H1 (cell line): ENCODE measurements at regions not wholly inside any gene's neighbourhood (a gene's known extent, or its start where the extent isn't known, plus 50 kb on each side); places are given as distances from the start of the nearest gene placed in this dataset.

Experiments
- CTCF ChIA-PET: fragments of 300-600 bp; sonication (Branson Sonifier 250); formaldehyde crosslinking; loops from one replicate; lab custom pipeline; 2021; ENCODE audit not compliant: partially characterized antibody; lab: Charles Lee
- POLR2A ChIA-PET: fragments of 300-600 bp; sonication (Branson Sonifier 250); formaldehyde crosslinking; loops from one replicate; lab custom pipeline; 2021; ENCODE audit warnings: inconsistent platforms; ENCODE audit not compliant: partially characterized antibody; lab: Charles Lee
- DNase-seq, 2 experiments: peaks; one replicate each; pipeline versions ENCODE4 v3.0.0 to v3.0.0-alpha.2; 2010 to 2022; ENCODE audit warnings: low spot score in 2 of 2, low read depth in 1 of 2, mixed read lengths in 1 of 2
- FAIRE-seq: peaks from 2 replicates; lab custom pipeline; 2011; peaks lifted over from hg19 to GRCh38; lab: Jason Lieb, UNC
- H2AFZ ChIP-seq: 2 replicates; pipeline ENCODE4 v1.8.1; 2012; ENCODE audit warnings: low read length, inconsistent platforms
- H2AK5ac ChIP-seq: 2 replicates; pipeline ENCODE4 v1.6.1; 2013; ENCODE audit warnings: low read depth, low read length
- H2BK120ac ChIP-seq: replicated peaks from 2 replicates; pipeline ENCODE3; 2013; ENCODE audit warnings: low read depth, low read length, inconsistent platforms
- H2BK12ac ChIP-seq: 2 replicates; pipeline ENCODE4 v1.6.1; 2013; ENCODE audit warnings: low read depth, low read length
- H2BK15ac ChIP-seq: 2 replicates; pipeline ENCODE4 v1.6.1; 2013; ENCODE audit warnings: low read length
- H2BK20ac ChIP-seq: 2 replicates; pipeline ENCODE4 v1.6.1; 2013; ENCODE audit warnings: low read length
- H2BK5ac ChIP-seq: 2 replicates; pipeline ENCODE4 v1.6.1; 2013; ENCODE audit warnings: low read depth, low read length
- H3K14ac ChIP-seq: 2 replicates; pipeline ENCODE4 v1.6.1; 2013; ENCODE audit warnings: inconsistent platforms; ENCODE audit not compliant: insufficient read length
- H3K18ac ChIP-seq: 2 replicates; pipeline ENCODE4 v1.6.1; 2013; ENCODE audit warnings: low read length; ENCODE audit errors: extremely low read depth
- H3K23ac ChIP-seq: 2 replicates; pipeline ENCODE4 v1.6.1; 2013; ENCODE audit warnings: inconsistent platforms; ENCODE audit not compliant: insufficient read length
- H3K23me2 ChIP-seq: 2 replicates; pipeline ENCODE4 v1.6.1; 2013; ENCODE audit warnings: low read depth, low read length
- H3K27ac ChIP-seq: 2 replicates; pipeline ENCODE4 v1.6.1; 2011; ENCODE audit warnings: low read depth, low read length, inconsistent platforms
- H3K27me3 ChIP-seq, 4 experiments: replicated peaks in 1 of 4; 1 replicate in 1 of 4; 2 replicates in 3 of 4; pipeline versions ENCODE4 v1.6.1 to v1.8.1; 2011 to 2013; ENCODE audit warnings: low read length in 3 of 4, mild to moderate bottlenecking in 3 of 4, inconsistent platforms in 2 of 4, mixed read lengths in 2 of 4, moderate library complexity in 1 of 4; ENCODE audit not compliant: control insufficient read depth in 3 of 4, insufficient read depth in 3 of 4; ENCODE audit errors: extremely low read depth in 1 of 4
- H3K36me3 ChIP-seq, 4 experiments: 2 replicates each; pipeline versions ENCODE4 v1.6.1 to v1.8.1; 2011 to 2013; ENCODE audit warnings: mild to moderate bottlenecking in 4 of 4, low read length in 3 of 4, moderate library complexity in 2 of 4, control low read depth in 1 of 4, inconsistent platforms in 1 of 4; ENCODE audit not compliant: insufficient read depth in 4 of 4, control insufficient read depth in 2 of 4
- H3K4ac ChIP-seq: replicated peaks from 2 replicates; pipeline ENCODE3; 2013; ENCODE audit warnings: low read length, low read depth, mixed read lengths, inconsistent platforms; ENCODE audit not compliant: insufficient read length
- H3K4me1 ChIP-seq, 4 experiments: replicated peaks in 1 of 4; 1 replicate in 1 of 4; 2 replicates in 3 of 4; pipeline versions ENCODE4 v1.6.1 to v1.8.1; 2011 to 2013; ENCODE audit warnings: low read length in 3 of 4, inconsistent platforms in 2 of 4, mixed read lengths in 1 of 4; ENCODE audit not compliant: insufficient read depth in 4 of 4, control insufficient read depth in 3 of 4
- H3K4me2 ChIP-seq, 2 experiments: 2 replicates each; pipeline versions ENCODE4 v1.6.1 to v1.8.1; 2011 to 2013; ENCODE audit warnings: low read depth in 2 of 2, low read length in 2 of 2, control low read depth in 1 of 2, inconsistent platforms in 1 of 2, mild to moderate bottlenecking in 1 of 2; ENCODE audit not compliant: insufficient read depth in 1 of 2
- H3K4me3 ChIP-seq, 4 experiments: fragments of 200-600, 300-600 bp in 1 of 4; sonication (generic), shearing (Covaris generic), sonication (Bioruptor Twin) in 1 of 4; 2 replicates each; pipeline versions ENCODE4 v1.5.1 to v1.8.1; 2011 to 2016; ENCODE audit warnings: low read length in 4 of 4, low read depth in 3 of 4, control low read depth in 2 of 4, inconsistent platforms in 2 of 4, mild to moderate bottlenecking in 2 of 4, mixed read lengths in 1 of 4, moderate library complexity in 1 of 4; ENCODE audit not compliant: insufficient read depth in 2 of 4; ENCODE audit errors: extremely low read depth in 1 of 4
- H3K56ac ChIP-seq: replicated peaks from 2 replicates; pipeline ENCODE3; 2013; ENCODE audit warnings: low read depth, mild to moderate bottlenecking, mixed read lengths, low read length, inconsistent platforms; ENCODE audit not compliant: insufficient read length
- H3K79me1 ChIP-seq: 2 replicates; pipeline ENCODE4 v1.6.1; 2013; ENCODE audit warnings: low read depth, low read length, control low read depth
- H3K79me2 ChIP-seq, 2 experiments: 2 replicates each; pipeline versions ENCODE4 v1.6.1 to v1.8.1; 2012 to 2013; ENCODE audit warnings: low read length in 2 of 2, mild to moderate bottlenecking in 2 of 2, inconsistent platforms in 1 of 2; ENCODE audit not compliant: insufficient read depth in 2 of 2, control insufficient read depth in 1 of 2
- H3K9ac ChIP-seq, 4 experiments: replicated peaks in 1 of 4; 1 replicate in 1 of 4; 2 replicates in 3 of 4; pipeline versions ENCODE4 v1.6.1 to v1.8.1; 2011 to 2013; ENCODE audit warnings: low read depth in 3 of 4, low read length in 3 of 4, control low read depth in 2 of 4, mild to moderate bottlenecking in 2 of 4, moderate library complexity in 2 of 4, inconsistent platforms in 1 of 4; ENCODE audit errors: extremely low read depth in 1 of 4
- H3K9me3 ChIP-seq, 2 experiments: 2 replicates each; pipeline versions ENCODE4 v1.6.1 to v1.8.1; 2012 to 2013; ENCODE audit warnings: mild to moderate bottlenecking in 2 of 2, moderate library complexity in 2 of 2, control low read depth in 1 of 2, inconsistent platforms in 1 of 2, low read depth in 1 of 2, low read length in 1 of 2, mixed read lengths in 1 of 2; ENCODE audit not compliant: insufficient read depth in 2 of 2
- H4K20me1 ChIP-seq, 2 experiments: replicated peaks in 1 of 2; 2 replicates each; pipeline versions ENCODE3 to v1.8.1; 2011 to 2013; ENCODE audit warnings: inconsistent platforms in 2 of 2, low read length in 2 of 2, mild to moderate bottlenecking in 1 of 2; ENCODE audit not compliant: insufficient read depth in 2 of 2, control insufficient read depth in 1 of 2
- H4K5ac ChIP-seq: 2 replicates; pipeline ENCODE4 v1.6.1; 2013; ENCODE audit warnings: low read length, low read depth, mixed read lengths, inconsistent platforms; ENCODE audit not compliant: insufficient read length
- H4K8ac ChIP-seq: 2 replicates; pipeline ENCODE4 v1.8.0; 2013; ENCODE audit warnings: mild to moderate bottlenecking, moderate library complexity, low read length, inconsistent platforms; ENCODE audit not compliant: insufficient read depth; ENCODE audit errors: extremely low read depth
- H4K91ac ChIP-seq: replicated peaks from 2 replicates; pipeline ENCODE3; 2013; ENCODE audit warnings: low read length, mixed read lengths, inconsistent platforms; ENCODE audit not compliant: insufficient read length
- ATF2 ChIP-seq: IDR thresholded peaks from 2 replicates; pipeline ENCODE4 v1.6.1; 2012; ENCODE audit warnings: low read length, inconsistent platforms
- HDAC6 ChIP-seq: IDR thresholded peaks from one replicate; pipeline ENCODE4 v1.7.1; 2012; ENCODE audit warnings: low read depth, mild to moderate bottlenecking, inconsistent platforms, low read length, moderate library complexity
- NANOG ChIP-seq: IDR thresholded peaks from 2 replicates; pipeline ENCODE4 v1.6.1; 2011; ENCODE audit warnings: low read length, low read depth, mild to moderate bottlenecking, inconsistent platforms; ENCODE audit not compliant: insufficient read depth, poor library complexity, severe bottlenecking
- RNF2 ChIP-seq: fragments of 200-900, 300-1000 bp; sonication (generic); IDR thresholded peaks from 2 replicates; pipeline ENCODE4 v1.7.1; 2016; ENCODE audit warnings: borderline replicate concordance, low read depth, mild to moderate bottlenecking, antibody characterized with exemption, low read length; ENCODE audit not compliant: poor library complexity, severe bottlenecking; ENCODE audit errors: missing control alignments
- SRF ChIP-seq: IDR thresholded peaks from 2 replicates; pipeline ENCODE4 v1.6.1; 2011; ENCODE audit warnings: mild to moderate bottlenecking, low read depth, low read length, moderate library complexity
- USF2 ChIP-seq: IDR thresholded peaks from 2 replicates; pipeline ENCODE4 v1.6.1; 2011; ENCODE audit warnings: low read length, improper control_type of control experiment
- ZNF274 ChIP-seq: IDR thresholded peaks from 2 replicates; pipeline ENCODE4 v1.7.0; 2012; ENCODE audit warnings: low read length, borderline replicate concordance; ENCODE audit errors: extremely low read depth
- WGBS, 2 experiments: shearing (Covaris generic) in 1 of 2; methylation state at CpG; one replicate each; pipeline versions ENCODE4 v1.1.6 to v1.1.7; 2013 to 2015; ENCODE audit warnings: low lambda C conversion rate in 2 of 2, mixed read lengths in 2 of 2, inconsistent platforms in 1 of 2, low coverage in 1 of 2, missing lambda C conversion rate in 1 of 2; ENCODE audit not compliant: insufficient replicate concordance in 2 of 2, insufficient coverage in 1 of 2, insufficient read length in 1 of 2; ENCODE audit errors: extremely low coverage in 1 of 2, missing lambda C conversion rate in 1 of 2; 5-methylcytosine and 5-hydroxymethylcytosine counted together

DNA sequence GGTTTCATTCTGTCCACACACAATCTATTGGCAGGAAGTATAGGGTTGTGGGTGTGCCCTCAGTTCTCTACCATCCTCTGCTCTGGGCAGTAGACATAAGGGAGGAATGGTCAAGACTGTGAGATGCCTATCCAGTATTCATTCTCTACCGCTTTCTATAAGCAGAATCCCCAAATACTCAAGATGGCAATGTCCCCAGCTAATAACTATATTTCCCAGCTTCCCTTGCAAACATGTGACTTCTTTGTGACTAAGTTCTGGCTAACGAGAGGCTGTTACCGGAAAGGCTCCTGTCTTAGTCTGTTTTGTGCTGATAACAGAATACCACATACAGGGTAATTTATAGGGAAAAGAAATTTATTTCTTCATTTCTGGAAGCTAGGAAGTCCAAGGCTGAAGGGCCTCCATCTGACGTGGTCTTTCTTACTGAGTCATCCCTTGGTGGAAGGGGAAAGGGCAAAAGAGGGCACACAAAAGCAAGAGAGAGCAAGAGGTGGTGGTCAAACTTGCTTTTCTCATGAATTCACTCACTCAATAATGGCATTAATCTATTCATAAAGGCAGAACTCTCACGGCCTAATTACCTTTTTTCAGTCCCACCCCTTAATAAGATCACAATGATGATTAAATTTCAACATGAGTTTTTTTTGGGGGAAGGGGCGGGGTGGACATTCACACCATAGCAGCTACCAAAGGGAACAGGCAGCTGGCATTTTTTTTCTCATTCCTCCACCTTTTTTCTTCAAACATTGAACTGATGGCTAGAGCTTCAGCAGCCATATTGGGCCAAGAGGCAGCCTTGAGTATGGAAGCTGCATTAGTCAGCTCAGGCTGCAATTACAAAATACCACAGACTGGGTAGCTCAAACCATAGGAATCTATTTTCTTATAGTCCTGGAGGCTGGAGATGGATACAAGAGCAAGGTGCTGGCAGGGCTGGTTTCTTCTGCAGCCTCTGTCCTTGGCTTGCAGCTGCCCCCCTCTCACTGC is 109.7 kb upstream of the OR9Q1 start:
- Histone ChIP-seq H4K91ac (no peak overlapping the region), H4K5ac (no peak overlapping the region), H2BK5ac (no peak overlapping the region), H3K4me3 (no peak overlapping the region), H2BK15ac (no peak overlapping the region), H2BK20ac (no peak overlapping the region), H3K36me3 (no peaks in the 10 kb centered on the region), H3K14ac (no peak overlapping the region), H3K27ac (no peak overlapping the region), H2BK12ac (no peak overlapping the region), H3K27me3 (no peaks in the 10 kb centered on the region), H3K4me1 (peaks cover 0 to 3% (median 0%) of the 10 kb centered on the region in 4 experiments; a peak in 1 of 7 replicates), H2BK120ac (no peak overlapping the region), H3K79me1 (no peaks in the 10 kb centered on the region), H3K23me2 (no peaks in the 10 kb centered on the region), H3K4ac (no peak overlapping the region), H4K20me1 (no peaks in the 10 kb centered on the region), H3K56ac (no peak overlapping the region), H2AFZ (no peak overlapping the region), H3K9me3 (no peaks in the 10 kb centered on the region), H3K4me2 (no peak overlapping the region), H4K8ac (no peak overlapping the region), H3K9ac (no peak overlapping the region), H2AK5ac (no peak overlapping the region), H3K23ac (no peak overlapping the region), H3K18ac (no peak overlapping the region), H3K79me2 (no peaks in the 10 kb centered on the region)
- no peak for FAIRE-seq
- no peak for TF ChIP-seq SRF
- no peak for TF ChIP-seq HDAC6
- no peak for TF ChIP-seq USF2
- no peak for TF ChIP-seq ATF2
- no peak for TF ChIP-seq ZNF274
- no peak for TF ChIP-seq NANOG
- no peak for TF ChIP-seq RNF2
- ChIA-PET CTCF (interaction anchor here (1.1 kb wide), 1 partner anchor 1049 kb away, joined by 3 read pairs; no protein-coding TSS in a partner anchor), POLR2A (no interaction called here)
- WGBS, 2 experiments: 74% methylated on average over 6 of the region's 6 CpGs; no CpG with 5 or more reads in 1 of the 2 experiments
- no peak for DNase-seq
